Neutrophil (primary cell): ENCODE measurements at regions not wholly inside any gene's neighbourhood (a gene's known extent, or its start where the extent isn't known, plus 50 kb on each side); places are given as distances from the start of the nearest gene placed in this dataset.

Experiments used
- H3K27ac ChIP-seq: fragments of 200-600 bp; sonication (generic); 2 replicates; pipeline ENCODE4 v1.5.1; 2016; ENCODE audit warnings: mild to moderate bottlenecking, moderate library complexity
- H3K27me3 ChIP-seq: fragments of 200-600 bp; sonication (generic); 2 replicates; pipeline ENCODE4 v1.6.0; 2016; ENCODE audit warnings: mild to moderate bottlenecking
- H3K36me3 ChIP-seq: fragments of 200-600 bp; sonication (generic); 2 replicates; pipeline ENCODE4 v1.5.1; 2017
- H3K4me1 ChIP-seq, 2 experiments: fragments of 200-600 bp in 1 of 2; sonication (generic) in 1 of 2; 1 replicate in 1 of 2; 2 replicates in 1 of 2; pipeline versions ENCODE4 v1.5.1 to v1.6.1; 2013 to 2016; ENCODE audit warnings: low read depth in 1 of 2, low read length in 1 of 2, mild to moderate bottlenecking in 1 of 2, moderate library complexity in 1 of 2; ENCODE audit not compliant: control insufficient read depth in 1 of 2, insufficient read depth in 1 of 2
- H3K4me3 ChIP-seq, 2 experiments: fragments of 200-600 bp in 1 of 2; sonication (generic) in 1 of 2; 1 replicate in 1 of 2; 2 replicates in 1 of 2; pipeline ENCODE4 v1.5.1; 2013 to 2016; ENCODE audit warnings: low read depth in 1 of 2, low read length in 1 of 2, mild to moderate bottlenecking in 1 of 2, moderate library complexity in 1 of 2
- H3K9me3 ChIP-seq: fragments of 200-600 bp; sonication (generic); 2 replicates; pipeline ENCODE4 v1.5.1; 2016
- CTCF ChIP-seq: fragments of 200-600 bp; sonication (generic); IDR thresholded peaks from 2 replicates; pipeline ENCODE4 v1.5.1; 2016; ENCODE audit warnings: antibody characterized with exemption

GRCh38 chr5:101520417-101520816 is 617.3 kb upstream of the ST8SIA4 start:
- no peak for TF ChIP-seq CTCF
- H3K9me3 ChIP-seq, result no peaks in the 10 kb centered on the region
- no peak overlapping the region for H3K27ac ChIP-seq
- H3K36me3 ChIP-seq, result no peaks in the 10 kb centered on the region
- no peak overlapping the region for H3K4me3 ChIP-seq
- no peaks in the 10 kb centered on the region for H3K27me3 ChIP-seq
- H3K4me1 ChIP-seq, result no peaks in the 10 kb centered on the region

- H3K36me3 ChIP-seq, result no peaks in the 10 kb centered on the region
- no peak overlapping the region for H3K4me3 ChIP-seq
- no peaks in the 10 kb centered on the region for H3K27me3 ChIP-seq
- H3K27ac ChIP-seq, result no peak overlapping the region
- H3K9me3 ChIP-seq, result no peaks in the 10 kb centered on the region
- no peaks in the 10 kb centered on the region for H3K4me1 ChIP-seq
- no peak for TF ChIP-seq CTCF
Measured at GRCh38 chr5:101517795-101518194, 614.7 kb upstream of the ST8SIA4 start.

- TF ChIP-seq CTCF, result no peak
- no peaks in the 10 kb centered on the region for H3K27me3 ChIP-seq
- no peaks in the 10 kb centered on the region for H3K4me1 ChIP-seq
- H3K36me3 ChIP-seq, result no peaks in the 10 kb centered on the region
- no peak overlapping the region for H3K4me3 ChIP-seq
- no peaks in the 10 kb centered on the region for H3K9me3 ChIP-seq
- no peak overlapping the region for H3K27ac ChIP-seq
Measured at GRCh38 chr5:101515721-101516120, 612.6 kb upstream of the ST8SIA4 start.

- no peak overlapping the region for H3K27ac ChIP-seq
- H3K27me3 ChIP-seq, result no peaks in the 10 kb centered on the region
- no peak for TF ChIP-seq CTCF
- no peak overlapping the region for H3K4me3 ChIP-seq
- H3K36me3 ChIP-seq, result no peaks in the 10 kb centered on the region
- H3K4me1 ChIP-seq, result no peaks in the 10 kb centered on the region
- peaks cover 4% of the 10 kb centered on the region for H3K9me3 ChIP-seq
Measured at GRCh38 chr5:101505891-101506570, 602.9 kb upstream of the ST8SIA4 start.

GRCh38 chr5:101482931-101483330 is 579.8 kb upstream of the ST8SIA4 start:
- Histone ChIP-seq H3K27ac (no peak overlapping the region), H3K4me3 (no peak overlapping the region), H3K4me1 (no peaks in the 10 kb centered on the region), H3K27me3 (no peaks in the 10 kb centered on the region), H3K9me3 (no peaks in the 10 kb centered on the region), H3K36me3 (no peaks in the 10 kb centered on the region)
- TF ChIP-seq CTCF, result no peak
